Cardiac fibroblast (primary cell): ENCODE measurements at regions not wholly inside any gene's neighbourhood (a gene's known extent, or its start where the extent isn't known, plus 50 kb on each side); places are given as distances from the start of the nearest gene placed in this dataset.

Experiments used
- DNase-seq, 2 donors: peaks; one replicate each; pipeline versions ENCODE4 v3.0.0 to v3.0.0-alpha.2; 2010; ENCODE audit warnings: low read depth in 2 of 2
- H3K4me3 ChIP-seq, 2 donors: replicated peaks in 1 of 2; 1 replicate in 1 of 2; 2 replicates in 1 of 2; pipeline ENCODE4 v1.5.1; 2011; ENCODE audit warnings: low read depth in 2 of 2, low read length in 2 of 2, mild to moderate bottlenecking in 2 of 2, moderate library complexity in 1 of 2
- TF ChIP-seq, protein P1 (sequence below): IDR thresholded peaks from one replicate; pipeline ENCODE4 v1.5.1; 2011; ENCODE audit warnings: low read depth, mild to moderate bottlenecking, low read length, inconsistent platforms

DNA sequence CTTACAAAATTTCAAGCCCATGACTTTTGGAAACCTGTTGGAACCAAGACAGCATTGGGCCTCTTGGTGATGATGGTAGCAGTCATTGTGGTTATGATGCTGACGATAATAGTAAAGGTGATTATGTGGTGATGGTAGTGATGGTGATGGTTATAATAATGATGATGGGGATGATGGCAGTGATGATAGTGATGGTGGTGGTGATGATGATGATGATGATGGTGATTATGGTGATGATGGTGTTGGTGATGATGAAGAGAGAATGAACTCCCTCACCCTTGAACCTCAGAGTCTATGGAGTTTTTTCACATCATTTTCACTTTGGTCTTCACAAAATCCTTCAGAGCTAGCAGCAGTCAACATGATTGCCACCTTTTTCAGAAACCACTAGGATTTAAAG is 105.3 kb upstream of the ASIC2 start:
- no peak for DNase-seq
- TF ChIP-seq, protein P1, sequence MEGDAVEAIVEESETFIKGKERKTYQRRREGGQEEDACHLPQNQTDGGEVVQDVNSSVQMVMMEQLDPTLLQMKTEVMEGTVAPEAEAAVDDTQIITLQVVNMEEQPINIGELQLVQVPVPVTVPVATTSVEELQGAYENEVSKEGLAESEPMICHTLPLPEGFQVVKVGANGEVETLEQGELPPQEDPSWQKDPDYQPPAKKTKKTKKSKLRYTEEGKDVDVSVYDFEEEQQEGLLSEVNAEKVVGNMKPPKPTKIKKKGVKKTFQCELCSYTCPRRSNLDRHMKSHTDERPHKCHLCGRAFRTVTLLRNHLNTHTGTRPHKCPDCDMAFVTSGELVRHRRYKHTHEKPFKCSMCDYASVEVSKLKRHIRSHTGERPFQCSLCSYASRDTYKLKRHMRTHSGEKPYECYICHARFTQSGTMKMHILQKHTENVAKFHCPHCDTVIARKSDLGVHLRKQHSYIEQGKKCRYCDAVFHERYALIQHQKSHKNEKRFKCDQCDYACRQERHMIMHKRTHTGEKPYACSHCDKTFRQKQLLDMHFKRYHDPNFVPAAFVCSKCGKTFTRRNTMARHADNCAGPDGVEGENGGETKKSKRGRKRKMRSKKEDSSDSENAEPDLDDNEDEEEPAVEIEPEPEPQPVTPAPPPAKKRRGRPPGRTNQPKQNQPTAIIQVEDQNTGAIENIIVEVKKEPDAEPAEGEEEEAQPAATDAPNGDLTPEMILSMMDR = no peak
- H3K4me3 ChIP-seq = no peak overlapping the region

DNA sequence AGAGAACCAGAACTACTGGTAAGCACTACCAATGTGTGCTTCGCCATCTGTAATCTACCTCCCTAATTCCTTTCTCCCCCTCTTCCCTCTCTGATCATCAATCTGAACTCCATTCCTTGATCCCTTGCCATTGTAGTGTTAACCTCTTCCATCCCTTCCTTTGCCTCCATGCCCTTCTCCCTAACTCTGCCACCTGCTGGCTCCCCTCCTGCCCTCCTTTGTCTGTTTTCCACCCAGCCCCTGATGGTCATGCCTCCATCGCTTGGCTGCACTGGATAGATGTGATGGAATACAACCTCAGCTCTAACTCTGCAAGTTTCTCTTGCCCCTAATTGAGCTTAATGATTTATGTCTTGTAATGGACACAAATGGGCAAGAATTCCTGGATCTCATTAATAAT is 108.2 kb upstream of the ASIC2 start:
- DNase-seq = no peak
- H3K4me3 ChIP-seq = no peak overlapping the region
- TF ChIP-seq, protein P1 = no peak

DNA sequence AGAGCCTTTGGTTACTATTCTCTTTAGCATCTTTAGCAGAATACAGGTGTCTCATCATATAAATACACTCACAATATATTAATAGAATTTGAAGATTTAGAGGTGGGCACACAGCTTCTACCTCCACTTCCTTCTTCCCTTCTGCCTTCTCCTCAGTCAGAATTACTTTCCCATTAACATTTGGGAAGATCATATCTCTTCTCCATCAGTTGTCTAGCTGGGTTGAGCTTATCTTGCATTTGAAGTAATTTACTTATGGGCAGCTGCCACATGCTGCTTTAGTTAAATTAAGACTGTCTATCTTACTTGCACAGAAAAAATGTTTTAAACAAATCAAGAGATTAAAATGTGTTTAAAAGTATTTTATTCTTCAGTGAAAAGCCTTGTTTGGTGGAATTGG is 110.1 kb upstream of the ASIC2 start:
- H3K4me3 ChIP-seq = no peak overlapping the region
- DNase-seq = no peak
- TF ChIP-seq, protein P1 = no peak

DNA sequence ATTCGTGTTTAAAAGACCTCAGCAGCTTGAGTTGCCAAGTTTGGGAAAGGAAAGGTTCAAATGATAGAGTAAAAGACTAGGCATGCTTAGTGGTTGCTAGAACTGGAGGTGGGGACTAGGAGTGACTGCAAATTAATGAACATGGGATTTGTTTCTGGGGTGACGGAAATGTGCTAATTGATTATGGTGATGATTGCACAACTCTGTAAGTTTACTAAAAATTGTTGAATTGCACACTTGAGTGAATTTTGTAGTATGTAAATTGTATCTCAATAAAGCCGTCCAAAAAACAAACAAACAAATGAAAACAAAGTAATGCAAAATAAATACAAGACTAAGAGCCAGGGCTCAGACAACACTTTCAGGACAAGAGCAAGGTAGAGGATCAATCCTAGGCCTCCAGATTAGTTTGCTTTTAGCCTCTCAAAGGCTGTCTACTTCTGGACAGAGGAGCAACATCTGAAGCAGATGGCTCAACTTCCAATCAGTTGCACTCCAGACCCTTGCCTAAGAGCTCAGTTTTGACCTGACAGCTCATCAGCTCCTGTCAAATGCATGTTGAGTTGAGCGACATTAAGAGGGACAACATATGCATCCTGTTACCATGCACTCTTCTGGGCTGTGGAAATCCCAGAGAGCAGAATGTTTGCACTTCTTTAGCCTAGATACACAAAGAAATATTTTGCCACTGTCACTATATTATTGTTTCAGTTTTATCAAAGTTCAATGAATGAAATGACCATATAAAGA is 111.2 kb upstream of the ASIC2 start:
- no peak overlapping the region for H3K4me3 ChIP-seq
- DNase-seq = no peak
- TF ChIP-seq, protein P1 = no peak

DNA sequence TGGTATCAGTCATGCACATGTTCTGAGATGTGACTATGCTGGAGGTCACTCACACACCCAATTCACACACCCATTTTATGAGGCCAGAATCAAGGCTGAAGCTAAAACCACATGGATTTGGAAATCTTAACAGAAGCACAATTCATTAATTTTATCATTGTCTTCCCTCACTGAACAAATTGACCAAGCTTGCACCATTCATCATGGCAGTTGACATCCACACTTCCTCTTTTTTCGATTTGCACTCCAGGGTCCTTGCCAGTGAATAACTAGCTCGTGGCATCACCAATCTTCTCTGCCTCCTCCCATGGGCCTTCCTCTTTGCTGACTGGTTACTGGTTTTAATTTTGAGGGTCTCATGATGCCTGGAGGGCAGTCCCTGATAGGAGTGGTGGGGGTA is 123.0 kb upstream of the ASIC2 start:
- no peak for DNase-seq
- H3K4me3 ChIP-seq = no peak overlapping the region
- TF ChIP-seq, protein P1 = no peak

DNA sequence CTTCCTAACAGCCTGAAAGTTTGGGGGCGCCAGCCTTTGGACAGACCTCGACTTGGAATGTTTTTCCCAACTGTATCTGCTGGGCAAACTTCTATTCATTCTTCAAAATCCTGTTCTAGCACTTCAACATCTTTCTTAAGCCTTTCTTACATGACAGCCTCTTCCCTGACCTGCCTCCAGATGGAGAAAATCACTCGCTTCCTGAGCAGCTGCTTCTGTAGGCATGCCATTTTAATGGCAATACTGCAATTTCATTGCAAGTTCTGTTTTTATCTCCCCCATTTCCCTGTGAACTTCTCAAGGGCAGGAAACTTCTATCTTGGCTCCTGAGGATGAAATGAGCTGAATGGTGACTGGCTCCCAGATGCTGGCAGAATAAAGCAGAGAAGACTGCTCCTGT is 128.8 kb upstream of the ASIC2 start:
- no peak for DNase-seq
- TF ChIP-seq, protein P1 = no peak
- no peak overlapping the region for H3K4me3 ChIP-seq

DNA sequence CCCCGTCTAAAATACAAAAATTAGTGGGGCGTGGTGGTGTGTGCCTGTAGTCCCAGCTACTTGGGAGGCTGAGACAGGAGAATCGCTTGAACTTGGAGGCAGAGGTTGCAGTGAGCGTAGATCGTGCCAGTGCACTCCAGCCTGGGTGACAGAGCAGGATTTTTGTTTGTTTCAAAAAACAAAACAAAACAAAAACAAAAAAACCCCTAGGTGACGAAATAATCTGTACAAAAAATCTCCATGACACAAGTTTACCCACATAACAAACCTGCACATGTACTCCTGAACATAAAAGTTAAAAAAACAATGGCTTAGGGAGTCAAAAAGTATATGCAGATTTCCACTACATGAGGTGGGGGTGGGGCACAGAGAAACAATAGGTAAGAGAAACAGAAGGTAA is 140.5 kb upstream of the ASIC2 start:
- no peak for DNase-seq
- H3K4me3 ChIP-seq = no peak overlapping the region
- TF ChIP-seq, protein P1 = no peak
